Activated CD8-positive, alpha-beta memory T cell treated with anti-CD3 and anti-CD28 coated beads for 1 hour (primary cell): ENCODE measurements at regions not wholly inside any gene's neighbourhood (a gene's known extent, or its start where the extent isn't known, plus 50 kb on each side); places are given as distances from the start of the nearest gene placed in this dataset.

Experiments used
- DNase-seq, 2 donors: peaks; one replicate each; pipeline ENCODE4 v3.0.0-alpha.2; 2020; ENCODE audit warnings: low read depth in 1 of 2; ENCODE audit errors: extremely low read depth in 1 of 2

DNA sequence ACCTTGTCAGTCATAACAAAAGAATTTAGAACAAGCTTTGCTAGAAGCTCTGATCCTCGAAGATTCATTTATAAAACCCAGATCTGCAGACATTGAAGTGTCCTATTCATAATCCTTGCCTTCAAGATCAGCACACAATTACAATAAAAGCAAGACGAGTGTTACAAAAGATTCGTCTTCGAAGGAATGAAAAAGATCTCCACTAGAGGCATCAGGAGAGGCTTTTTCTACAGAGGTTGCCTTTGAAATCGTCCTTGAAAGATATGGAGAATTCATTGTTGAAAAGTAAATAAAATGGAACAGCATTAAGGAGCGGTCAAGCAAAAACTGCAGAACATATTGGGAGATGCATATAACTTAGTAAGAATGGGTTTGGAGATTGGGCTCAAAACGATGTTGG, 146.4 kb downstream of the BMP4 start:
- DNase-seq, result no peak

DNA sequence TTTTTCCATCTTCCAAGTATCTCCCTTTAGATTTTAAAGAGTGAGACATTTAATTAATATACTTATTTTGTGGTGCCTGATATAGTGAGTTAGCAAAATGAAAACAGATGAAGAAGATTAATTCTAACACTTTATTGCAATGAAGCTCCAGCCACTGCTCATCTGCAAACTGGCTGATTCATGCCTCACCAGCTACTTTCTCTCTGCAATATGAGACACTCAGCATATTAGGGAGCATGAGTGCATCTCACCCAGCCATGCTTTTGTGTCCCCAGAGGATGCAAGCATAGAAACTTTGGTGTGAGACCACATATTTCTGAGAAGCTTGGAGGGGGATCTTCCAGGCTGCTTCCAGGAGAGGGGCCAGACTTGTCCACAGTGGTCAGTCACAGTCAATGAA, 148.6 kb downstream of the BMP4 start:
- no peak for DNase-seq

DNA sequence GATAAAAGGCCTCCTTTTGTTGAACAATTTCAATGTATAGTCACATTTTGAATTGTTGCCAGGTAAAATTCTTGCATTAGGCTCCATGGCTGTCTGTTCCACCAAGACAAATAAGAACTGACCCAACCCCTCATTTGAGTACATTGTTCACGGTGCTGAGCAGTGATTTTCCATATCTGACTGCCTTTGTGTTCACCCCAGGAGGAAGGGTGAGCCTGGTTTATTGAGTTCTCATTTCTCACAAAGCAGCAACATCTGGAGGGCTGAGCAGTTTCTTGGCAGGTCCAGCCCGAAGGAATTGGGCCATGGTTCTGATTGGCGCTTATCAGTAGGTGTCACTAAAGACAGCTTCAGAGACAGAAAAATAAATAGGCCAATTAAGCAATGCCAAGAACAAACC, 149.1 kb downstream of the BMP4 start:
- no peak for DNase-seq

DNA sequence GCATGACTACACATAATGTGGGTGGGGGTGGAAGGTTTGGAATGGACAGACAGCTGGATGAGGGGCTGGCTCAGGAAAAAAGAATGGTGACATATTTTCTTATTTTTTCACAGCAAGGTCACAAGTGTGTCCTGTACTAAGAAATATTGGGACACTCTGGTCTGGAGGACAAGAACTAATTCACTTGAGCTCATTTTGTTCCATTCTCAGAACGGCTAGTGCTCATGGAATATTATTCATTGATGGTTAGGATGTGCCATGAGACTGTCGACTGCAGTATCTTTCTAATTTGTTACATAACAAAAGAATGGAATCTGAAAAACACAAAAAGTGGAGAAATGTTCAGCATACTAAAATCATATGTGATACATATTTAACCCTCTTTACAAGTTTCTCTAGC, 149.5 kb downstream of the BMP4 start:
- DNase-seq, result no peak

DNA sequence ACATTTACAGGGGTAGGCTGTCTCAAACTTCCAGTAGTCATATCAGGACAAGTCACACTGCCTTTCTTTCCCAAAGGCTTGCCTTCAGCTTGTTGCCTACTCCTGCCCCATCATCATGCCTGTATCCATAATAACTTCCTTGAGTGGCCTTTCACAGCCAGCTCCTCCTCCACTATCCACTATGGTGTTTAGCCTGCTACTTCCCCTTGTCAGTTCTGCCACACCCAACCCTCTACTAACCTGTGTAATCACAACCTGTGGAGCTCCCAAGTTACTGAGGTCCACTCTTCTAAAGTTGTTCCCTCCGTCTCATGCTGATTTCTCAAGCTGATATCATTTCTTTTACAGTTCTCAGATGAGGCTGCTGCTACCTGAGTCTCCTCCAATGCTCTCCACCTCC, 159.9 kb downstream of the BMP4 start:
- DNase-seq, result no peak

DNA sequence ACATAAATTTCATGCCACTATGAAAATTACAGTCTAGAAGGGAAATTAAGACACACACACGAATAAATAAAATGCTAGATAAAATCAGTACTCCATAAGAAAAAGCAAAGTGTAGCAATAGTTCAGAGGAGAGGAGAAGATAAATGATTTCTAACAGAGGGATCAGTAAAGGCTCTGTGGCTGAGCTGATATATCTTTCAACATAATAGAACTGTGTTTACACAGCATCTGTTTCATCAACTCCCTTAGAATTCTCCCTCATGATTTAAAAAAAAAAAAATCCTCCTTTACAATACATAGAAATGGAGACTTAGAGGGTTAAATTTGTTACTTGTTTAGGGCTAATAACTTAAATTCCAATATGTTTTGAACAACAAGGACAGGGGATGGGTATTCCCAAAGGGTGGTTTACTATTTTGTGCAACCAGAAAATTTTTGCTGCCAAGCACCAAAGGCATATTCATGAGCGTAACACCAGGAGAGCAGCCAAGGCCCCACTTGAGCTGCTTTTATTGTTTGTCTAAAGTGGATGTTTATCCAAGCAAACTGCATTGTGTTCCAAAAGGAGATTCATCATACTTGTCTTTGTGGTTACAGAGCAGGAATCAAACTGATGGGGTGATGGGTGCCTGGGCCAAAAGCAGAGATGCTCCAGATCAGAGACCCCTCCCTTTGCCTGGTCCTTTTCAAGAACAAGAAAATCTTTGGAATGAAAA, 162.7 kb downstream of the BMP4 start:
- no peak for DNase-seq

DNA sequence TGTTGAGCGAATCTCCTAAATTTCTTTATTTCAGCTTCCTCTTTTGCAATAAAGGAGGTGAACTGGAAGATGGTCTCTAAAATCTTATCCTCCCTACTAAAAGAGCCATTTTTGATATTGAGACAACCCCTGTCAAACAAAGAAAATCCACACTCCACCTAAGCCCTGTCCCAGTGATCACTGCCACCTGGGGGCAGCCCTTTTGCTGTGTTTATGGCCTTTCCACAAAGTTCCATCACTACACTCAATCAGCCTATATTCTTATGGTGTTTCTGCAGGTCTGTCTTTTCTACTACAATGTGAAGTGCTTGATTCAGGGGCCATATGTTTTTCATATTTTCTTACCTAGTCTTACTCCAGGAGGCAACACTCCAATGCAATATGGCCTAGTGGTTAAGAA, 163.7 kb downstream of the BMP4 start:
- no peak for DNase-seq

DNA sequence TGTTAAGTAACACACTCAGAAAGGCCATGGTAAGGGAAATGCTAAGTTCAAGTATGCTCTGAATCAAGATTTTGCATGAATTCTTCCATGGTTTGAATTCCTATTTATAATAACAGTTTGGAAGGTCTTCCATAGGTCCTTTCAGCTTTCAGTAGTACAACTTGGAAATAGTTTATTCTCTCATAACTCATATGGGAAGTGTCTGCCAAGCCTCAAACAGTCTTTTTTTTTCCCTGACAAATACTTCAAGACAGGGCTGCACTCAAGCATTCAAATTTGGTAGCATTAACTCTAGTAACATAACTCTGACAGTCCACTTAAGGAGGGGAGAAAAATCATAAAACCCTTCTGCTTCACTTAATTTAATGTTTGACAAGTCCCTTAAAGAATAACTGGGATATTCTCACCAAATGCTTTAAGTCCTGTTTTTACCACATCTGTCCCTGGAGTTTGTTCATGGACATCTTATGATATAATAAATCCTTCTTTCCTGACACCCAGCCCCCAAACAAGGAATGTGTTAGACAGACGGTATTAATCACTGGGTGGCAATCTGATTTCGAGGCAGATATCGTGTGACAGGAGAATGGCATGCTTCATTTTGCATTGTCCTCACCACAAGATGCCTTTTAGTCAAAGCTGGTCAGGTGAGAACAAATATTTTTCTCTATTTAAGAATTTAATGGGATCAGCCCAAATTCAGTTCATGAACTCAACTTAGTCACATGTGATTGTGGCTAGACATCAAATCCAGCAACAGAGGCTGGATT, 165.7 kb downstream of the BMP4 start:
- no peak for DNase-seq

DNA sequence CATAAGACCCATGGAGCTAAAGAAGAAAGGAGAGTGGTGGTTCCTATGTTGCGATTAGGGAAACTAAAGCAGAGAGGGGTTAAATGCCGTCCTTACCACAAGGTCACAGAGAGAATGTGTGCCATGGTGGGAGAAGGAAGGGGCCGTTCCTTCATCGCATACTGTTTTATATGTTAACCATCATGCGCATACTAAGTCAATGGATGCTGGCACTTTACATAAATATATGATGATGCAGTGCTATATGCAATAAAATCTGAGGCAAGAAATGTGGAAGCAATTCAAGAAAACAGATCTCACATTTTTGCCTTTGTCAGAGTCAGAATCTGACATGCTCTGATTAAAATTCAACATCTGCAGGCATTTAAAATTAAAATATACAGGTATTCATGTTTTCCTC, 168.1 kb downstream of the BMP4 start:
- no peak for DNase-seq

DNA sequence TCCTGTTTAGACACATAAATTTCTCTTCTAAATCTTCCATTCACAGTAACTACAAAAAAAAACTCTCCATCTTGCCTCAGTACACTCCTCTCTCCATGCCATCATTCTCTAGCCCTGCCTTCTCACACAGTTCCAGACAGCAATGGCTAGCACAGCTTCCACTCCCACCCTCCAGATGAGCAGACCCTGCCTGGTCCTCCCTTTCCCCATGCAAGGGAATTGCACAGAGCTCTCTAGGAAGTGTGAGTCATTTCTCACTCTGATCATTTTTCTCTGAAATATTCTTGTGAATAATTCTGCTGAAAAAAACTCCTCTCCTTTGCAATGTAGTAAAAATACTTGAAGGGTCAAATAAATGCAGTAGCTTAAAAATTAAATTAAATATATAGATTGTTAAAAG, 170.6 kb downstream of the BMP4 start:
- DNase-seq, result no peak

DNA sequence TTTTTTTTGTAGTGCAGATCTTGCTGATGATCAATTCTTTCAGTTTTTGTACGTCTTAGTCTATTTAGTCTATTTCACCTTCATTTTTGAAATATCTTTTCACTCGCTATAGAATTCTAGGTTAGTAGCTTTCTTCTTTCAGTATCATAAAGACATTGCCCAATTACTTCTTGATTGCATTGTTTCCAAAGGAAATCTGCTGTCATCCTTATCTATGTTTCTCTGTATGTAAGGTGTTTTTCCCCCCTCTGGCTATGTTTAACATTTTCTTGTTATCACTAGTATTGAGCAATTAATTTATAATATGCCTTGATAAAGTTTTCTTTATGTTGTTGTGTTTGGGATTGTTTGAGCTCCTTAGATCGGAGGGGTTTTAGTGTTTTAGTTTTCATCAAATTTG, 171.9 kb downstream of the BMP4 start:
- DNase-seq, result no peak

DNA sequence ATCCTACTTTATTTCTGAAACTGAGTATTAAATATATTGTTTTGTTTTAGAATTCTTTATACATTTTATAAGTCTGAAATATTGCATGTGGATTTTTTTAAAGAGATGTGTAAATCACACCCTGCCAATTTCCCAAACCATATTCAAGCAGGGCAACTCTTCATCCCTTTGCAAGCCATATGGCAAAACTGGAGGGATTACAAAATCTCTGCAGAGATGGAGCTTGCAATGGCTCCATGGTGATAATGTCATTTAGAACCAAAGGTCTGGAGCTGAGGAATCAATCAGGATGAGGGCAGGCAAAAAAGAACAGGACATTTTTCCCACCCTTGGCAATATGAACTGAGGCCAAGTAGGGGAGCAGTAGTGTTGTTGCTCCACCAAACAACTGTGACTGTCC, 173.4 kb downstream of the BMP4 start:
- DNase-seq, result no peak

DNA sequence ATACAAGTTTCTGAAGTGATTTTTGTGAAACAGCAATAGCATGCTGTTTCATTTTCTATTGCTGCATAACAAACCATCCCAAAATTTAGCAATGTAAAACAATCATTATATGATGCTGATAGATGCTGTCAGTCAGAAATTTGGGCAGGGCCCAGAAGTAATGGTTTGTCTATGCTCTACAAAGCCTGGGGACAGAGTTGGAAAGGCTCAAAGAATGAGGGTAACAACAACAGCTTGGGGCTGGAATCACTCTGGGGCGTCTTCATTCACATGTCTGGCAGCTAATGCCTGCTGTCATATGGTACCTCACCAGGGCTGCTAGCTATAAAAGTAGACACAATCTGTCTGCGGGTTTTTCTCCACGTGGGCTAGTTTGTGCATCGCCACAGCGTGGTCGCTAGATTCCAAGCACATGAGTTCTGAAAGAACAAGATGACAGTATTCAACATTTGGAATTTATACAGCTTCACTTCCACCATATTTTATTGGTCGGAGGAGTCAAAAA, 176.5 kb downstream of the BMP4 start:
- no peak for DNase-seq

DNA sequence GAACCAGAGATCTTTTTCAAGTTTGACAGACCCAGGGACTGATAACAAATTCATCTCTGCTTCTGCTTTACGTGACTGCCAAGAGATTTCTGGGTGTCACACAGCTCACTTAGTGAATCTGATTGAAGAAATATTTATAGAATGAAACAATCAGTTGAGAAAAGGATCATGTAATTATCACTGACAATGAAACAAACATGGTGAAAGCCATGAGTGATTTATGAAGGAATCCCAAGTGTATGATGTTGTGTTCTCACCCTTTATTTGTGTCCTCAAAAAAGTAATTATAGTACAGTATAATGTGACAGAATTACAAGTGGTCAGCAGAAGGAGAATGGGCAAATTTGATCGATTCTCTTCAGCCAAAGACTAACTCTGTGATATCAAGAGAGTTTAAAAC, 177.3 kb downstream of the BMP4 start:
- DNase-seq, result no peak

DNA sequence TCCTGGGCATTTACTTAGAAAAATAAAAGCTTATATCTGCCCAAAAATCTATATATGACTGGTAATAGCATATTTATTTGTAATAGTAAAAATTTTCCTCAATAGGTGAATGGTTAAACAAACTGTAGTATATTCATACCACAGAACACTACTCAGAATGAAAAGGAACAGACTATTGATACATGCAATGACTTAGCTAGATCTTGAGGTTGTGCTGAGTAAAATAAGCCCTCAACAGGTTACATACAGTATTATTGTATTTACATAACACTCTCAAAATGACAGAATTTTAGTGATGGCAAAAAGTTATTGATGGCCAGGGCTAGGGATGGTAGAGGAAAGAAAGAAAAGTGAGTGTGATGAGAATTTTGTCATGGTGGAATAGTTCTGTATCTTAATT, 178.4 kb downstream of the BMP4 start:
- no peak for DNase-seq

DNA sequence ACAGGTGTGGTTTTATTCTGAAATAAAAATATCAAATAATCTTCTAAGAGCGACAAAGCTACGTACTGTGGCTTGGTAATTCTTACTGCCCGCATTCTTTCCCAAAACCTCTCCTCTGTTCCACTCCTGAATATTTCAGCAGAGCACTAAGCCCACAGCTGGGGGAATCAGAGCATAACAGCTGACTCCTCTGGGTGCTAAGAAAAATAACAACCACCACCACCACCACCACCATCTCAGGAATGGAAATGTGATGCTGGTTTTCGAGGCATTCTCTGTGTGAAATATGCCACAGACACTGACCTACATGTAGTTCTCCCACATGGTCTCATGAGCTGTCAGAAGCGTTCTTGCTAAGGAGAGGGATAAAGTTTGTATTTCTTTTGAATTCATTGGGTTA, 183.7 kb downstream of the BMP4 start:
- DNase-seq, result no peak

DNA sequence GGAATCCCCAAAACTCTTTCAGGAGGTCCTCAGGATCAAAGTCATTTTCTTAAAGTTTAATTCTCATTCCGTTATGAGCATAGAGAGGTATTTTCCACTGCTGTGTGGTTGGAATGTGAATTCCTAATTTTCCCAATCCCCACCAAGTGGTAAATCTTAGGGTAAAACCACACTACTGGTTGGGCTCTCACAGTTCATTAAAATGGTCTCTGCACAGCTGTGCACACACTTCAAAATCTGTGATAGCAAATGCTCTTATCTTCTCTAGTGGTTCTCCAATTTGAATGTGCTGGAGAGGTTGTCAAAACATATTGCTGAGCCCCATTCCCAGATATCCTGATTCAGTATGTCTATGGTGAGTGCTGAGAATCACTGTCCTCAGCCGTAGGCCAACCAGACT, 189.1 kb downstream of the BMP4 start:
- no peak for DNase-seq

DNA sequence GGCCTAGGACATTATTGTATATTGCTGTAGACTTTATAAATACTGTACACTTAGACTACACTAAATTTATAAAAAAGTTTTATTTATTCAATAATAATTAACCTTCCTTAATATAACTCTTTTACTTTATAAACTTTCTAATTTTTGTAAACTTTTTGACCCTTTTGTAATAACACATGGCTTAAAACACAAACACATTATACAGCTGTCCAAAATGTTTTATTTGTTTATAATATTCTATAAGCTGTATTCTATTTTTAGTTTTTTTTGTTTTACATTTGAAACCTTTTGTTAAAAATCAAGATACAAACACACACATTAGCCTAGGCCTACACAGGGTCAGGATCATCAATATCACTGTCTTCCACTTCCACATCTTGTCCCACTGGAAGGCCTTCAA, 190.0 kb downstream of the BMP4 start:
- DNase-seq, result no peak

DNA sequence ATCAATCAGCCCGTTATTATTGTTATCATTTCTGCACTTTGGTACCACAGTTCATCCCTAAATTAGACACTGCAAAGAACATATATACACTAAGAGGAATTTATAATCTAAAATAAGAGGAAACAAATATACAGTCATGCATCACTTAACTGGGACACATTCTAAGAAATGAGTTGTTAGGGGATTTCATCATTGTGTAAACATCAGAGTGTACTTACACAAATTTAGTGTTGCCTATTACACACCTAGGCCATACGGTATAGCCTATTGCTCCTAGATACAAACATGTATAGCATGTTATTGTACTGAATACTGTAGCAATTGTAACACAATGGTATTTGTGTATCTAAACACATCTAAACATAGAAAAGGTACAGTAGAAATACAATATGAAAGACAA, 190.5 kb downstream of the BMP4 start:
- no peak for DNase-seq

DNA sequence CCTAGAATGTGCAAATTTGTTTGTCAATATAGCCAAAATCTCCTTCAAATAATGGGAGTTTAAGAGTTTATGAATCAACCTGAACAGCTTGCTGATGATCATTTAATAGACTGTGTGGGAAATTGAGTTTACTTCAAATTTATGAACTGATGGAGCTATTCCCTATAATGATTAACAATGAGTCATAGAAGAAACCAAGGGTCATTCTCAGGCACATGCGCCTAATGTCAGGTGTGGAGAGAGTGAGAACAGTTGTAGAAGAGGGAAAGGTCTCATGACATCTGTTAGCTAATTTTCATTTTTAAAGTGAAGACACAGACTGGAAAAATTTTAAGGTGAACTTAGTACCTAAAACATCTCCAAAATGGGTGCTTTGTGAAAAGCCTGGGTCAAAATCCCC, 191.8 kb downstream of the BMP4 start:
- DNase-seq, result no peak

DNA sequence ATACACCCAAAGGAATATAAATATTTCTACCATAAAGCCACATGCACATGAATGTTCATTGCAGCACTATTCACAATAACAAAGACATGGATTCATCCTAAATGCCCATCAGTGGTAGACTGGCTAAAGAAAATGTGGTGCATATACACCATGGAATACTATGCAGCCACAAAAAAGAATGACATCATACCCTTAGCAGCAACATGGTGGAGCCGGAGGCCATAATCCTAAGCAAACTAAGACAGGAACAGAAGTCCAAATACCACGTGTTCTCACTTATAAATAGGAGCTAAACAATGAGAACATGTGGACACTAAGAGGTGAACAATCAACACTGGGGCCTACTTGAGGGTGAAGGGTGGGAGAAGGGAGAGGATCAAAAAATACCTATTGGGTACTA, 198.5 kb downstream of the BMP4 start:
- no peak for DNase-seq

DNA sequence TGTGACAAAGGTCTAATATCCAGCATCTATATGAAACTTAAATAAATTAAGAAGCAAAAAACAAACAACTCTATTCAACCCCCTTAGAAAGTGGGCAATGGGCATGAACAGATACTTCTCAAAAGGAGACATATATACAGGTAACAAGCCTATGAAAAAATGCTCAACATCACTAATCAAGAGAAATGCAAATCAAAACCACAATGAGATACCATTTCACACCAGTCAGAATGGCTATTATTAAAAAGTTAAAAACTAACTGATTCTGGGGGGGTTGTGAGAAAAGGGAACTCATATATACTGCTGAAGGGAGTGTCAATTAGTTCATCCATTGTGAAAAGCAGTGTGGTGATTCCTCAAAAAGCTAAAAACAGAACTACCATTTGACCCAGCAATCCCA, 198.9 kb downstream of the BMP4 start:
- no peak for DNase-seq

DNA sequence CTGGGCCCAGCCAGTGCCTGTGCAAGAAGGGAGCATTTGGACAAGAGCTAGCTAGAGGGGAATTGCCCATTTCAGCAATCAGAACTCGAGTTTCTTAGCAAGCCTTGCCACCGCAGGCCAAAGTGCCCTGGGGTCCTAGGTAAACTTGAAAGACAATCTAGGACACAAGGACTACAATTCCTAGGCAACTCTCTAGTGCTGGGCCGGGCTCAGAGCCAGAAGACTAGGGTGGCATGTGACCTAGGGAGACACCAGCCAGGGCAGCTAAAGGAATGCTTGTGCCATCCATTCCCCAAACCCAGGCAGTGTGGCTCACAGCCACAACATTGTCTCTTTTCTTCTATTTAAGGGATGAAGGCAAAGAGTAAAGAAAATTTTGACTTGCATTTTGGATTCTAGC, 205.0 kb downstream of the BMP4 start:
- DNase-seq, result no peak
